ENCODE measurements at regions not wholly inside any gene's neighbourhood (a gene's known extent, or its start where the extent isn't known, plus 50 kb on each side); places are given as distances from the start of the nearest gene placed in this dataset.

DNA sequence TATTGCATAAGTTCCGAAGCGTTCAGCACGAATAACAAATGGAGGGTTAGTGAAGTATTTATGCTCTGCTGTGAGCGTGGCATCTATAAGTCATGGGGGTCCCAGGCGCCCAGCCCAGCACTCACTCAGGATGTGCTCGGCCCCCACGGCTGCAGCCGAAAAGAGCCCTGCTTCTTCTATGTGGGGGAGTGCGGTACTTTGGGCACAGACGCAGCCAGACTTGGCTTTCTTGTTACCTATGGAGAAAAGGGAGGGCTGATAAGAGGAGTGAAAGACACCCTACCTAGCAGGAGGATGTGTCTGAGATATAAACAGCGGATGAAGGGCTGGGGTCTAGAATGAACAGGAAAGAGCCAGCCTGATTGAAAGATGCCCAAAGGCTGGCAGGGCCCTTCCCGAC lies 51.4 kb downstream of the MRPL36 start:
- TF ChIP-seq CTCF (IDR thresholded peaks at IDR 0.05; ENCODE audit: low read depth, low read length, missing control alignments): no peak
- no peak overlapping the region for H3K4me3 ChIP-seq (ENCODE audit: low read depth, low read length)
- DNase-seq (ENCODE audit: low read depth): no peak

DNA sequence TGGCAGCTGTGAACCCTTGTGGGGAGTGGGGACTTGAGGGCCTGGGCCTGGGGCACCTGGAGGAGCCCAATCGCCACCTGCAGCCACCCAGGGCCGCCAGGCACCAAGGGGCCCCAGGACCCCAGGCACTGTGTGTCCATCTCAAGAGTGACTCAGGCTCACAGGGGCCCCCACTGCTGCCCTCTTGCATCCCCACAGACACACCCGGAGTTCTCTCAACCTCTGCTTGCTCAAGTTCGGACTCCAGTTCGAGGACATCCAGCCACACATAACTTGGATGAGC lies 51.9 kb downstream of the MRPL36 start:
- DNase-seq (ENCODE audit: low read depth): no peak

DNA sequence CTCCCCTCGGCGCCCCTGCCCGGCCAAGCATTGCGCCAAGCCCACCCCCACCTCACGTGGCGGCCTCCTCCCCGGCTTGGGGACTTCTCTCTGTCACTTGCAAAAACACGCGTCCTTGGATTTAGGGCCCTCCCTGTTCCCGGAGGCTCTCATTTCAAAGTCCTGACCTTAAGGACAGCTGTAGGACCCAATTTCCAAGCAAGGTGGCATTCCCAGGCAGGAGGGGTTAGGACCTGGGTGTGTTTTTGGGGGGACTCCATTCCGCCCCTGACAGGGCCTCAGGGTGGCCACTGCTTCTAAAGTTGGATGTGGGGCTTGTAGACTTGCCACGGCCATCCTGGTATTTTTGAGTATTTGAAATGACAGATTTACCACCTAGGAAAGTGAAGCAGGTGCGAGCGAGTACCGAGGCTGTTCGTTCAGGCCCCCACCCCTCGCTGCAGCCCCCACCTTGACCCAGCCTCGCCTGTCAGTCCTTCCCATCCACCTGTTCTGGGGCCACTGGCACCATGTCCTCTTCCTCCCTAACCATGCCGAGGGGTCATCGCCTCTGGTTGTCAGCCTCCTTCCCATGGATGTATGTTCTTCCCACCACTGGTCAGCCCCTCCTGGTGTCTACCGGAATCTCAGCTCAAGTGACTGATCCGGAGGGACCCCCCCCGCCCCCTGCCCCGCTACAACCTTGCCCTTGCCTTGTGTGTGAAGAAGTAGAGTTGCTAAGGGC lies 52.4 kb downstream of the MRPL36 start:
- H3K4me3 ChIP-seq (ENCODE audit: low read depth, low read length): no peak overlapping the region
- TF ChIP-seq CTCF (IDR thresholded peaks at IDR 0.05; ENCODE audit: low read depth, low read length, missing control alignments): no peak
- DNase-seq (ENCODE audit: low read depth): no peak

More for the DNA sequence above, 51.9 kb downstream of the MRPL36 start:
- TF ChIP-seq CTCF (IDR thresholded peaks at IDR 0.05; ENCODE audit: low read depth, low read length, missing control alignments): no peak
- no peak overlapping the region for H3K4me3 ChIP-seq (ENCODE audit: low read depth, low read length)

DNA sequence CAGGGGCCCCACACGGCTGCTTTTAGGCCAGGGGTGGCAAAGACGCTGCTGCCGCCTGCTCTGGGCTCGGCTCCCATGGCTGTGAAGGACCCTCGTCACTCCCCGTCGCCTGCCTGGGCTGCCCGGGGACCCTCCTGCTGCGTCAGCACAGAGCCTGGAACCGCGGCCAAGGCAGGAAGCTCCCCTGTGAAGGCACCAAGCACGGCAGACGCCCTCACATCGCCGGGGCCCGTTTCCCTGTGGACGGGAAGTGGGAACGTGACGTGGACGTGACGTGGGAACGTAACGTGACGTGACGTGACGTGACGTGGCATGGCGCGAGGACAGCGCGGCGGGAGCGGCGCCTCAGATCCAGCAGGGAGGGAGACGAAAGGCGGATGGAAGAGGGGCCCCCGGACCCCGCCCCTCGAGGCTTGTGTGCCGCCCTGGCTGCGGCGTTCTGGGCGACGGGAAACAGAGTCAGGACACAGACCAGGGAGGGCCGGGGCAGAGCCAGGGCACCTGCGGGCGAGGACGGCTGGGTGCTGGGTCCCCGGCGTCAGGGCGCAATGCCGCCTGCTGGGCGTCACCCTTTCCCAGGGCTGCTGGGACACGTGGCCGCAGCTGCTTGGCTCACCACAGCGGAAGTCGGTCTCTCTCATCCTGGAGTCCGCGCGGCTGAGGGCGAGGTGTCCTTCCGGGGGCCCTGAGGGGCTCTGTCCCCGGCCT lies 53.1 kb downstream of the MRPL36 start:
- no peak for TF ChIP-seq CTCF (IDR thresholded peaks at IDR 0.05; ENCODE audit: low read depth, low read length, missing control alignments)
- no peak overlapping the region for H3K4me3 ChIP-seq (ENCODE audit: low read depth, low read length)
- no peak for DNase-seq (ENCODE audit: low read depth)

GRCh38 chr5:1745796-1746370 lies 53.8 kb downstream of the MRPL36 start:
- DNase-seq (ENCODE audit: low read depth): no peak
- no peak for TF ChIP-seq CTCF (IDR thresholded peaks at IDR 0.05; ENCODE audit: low read depth, low read length, missing control alignments)
- H3K4me3 ChIP-seq (ENCODE audit: low read depth, low read length): no peak overlapping the region

DNA sequence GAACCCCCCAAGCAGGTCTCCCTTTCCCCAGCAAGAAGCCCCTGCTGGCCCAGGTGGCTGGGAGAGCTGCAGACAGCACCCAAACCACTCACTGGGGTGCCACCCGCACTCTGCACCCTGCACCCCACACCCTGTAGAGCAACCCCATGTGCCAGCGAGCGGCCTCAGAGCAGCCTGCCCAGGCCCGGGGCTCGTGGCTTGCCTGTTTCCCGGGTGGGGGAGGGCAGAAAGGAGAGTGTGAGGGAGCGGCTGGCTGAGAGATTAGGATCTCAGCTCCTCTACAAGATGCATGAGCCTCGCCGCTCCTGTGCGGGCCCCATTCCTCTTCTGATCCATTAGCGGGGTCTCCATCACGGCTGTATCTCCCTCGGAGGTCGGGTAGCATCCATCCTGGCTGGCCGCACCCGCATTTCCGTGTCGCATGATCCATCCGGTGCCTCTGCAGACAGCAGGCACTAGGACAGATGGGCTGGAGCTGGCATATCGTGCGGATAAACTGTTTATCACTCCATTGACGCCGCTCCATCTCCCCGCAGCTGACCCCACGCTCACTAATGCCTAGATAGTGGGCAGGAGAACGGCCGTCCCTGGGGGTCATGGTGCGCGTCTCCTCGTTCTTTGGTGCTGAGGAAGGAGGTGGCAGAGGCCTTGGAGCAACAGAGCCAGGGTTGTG lies 54.4 kb downstream of the MRPL36 start:
- no peak for DNase-seq (ENCODE audit: low read depth)
- TF ChIP-seq CTCF (IDR thresholded peaks at IDR 0.05; ENCODE audit: low read depth, low read length, missing control alignments): no peak
- H3K4me3 ChIP-seq (ENCODE audit: low read depth, low read length): no peak overlapping the region
